Endothelial cell of umbilical vein (primary cell): ENCODE measurements at regions not wholly inside any gene's neighbourhood (a gene's known extent, or its start where the extent isn't known, plus 50 kb on each side); places are given as distances from the start of the nearest gene placed in this dataset.

ENCODE experiments used
- BruUV-seq: library from RNA; stranded (reverse); fragments of 400-500 nt; replicated peaks from 2 replicates; lab custom pipeline; 2021; lab: Mats Ljungman, UMichigan
- CTCF ChIA-PET: fragments of 300-600, 350-600 bp; sonication (Branson Sonifier 250); formaldehyde crosslinking; loops from one replicate; lab custom pipeline; 2021; ENCODE audit warnings: antibody characterized with exemption, inconsistent platforms; lab: Charles Lee
- POLR2A ChIA-PET: fragments of 300-600, 350-600 bp; sonication (Branson Sonifier 250); formaldehyde crosslinking; loops from one replicate; lab custom pipeline; 2021; ENCODE audit warnings: antibody characterized with exemption, inconsistent platforms; lab: Charles Lee
- DNase-seq: peaks from one replicate; pipeline ENCODE4 v3.0.0-alpha.2; 2011; ENCODE audit warnings: low read depth, low spot score
- FAIRE-seq: peaks from 2 replicates; lab custom pipeline; 2011; peaks lifted over from hg19 to GRCh38; lab: Jason Lieb, UNC
- H2AFZ ChIP-seq: 2 replicates; pipeline ENCODE4 v1.6.0; 2012; ENCODE audit warnings: low read depth, low read length, control low read depth, inconsistent platforms
- H3K27ac ChIP-seq: 2 replicates; pipeline ENCODE4 v1.5.1; 2011; ENCODE audit warnings: low read depth, mild to moderate bottlenecking, control low read depth, low read length, moderate library complexity; ENCODE audit not compliant: insufficient read depth
- H3K27me3 ChIP-seq, 2 experiments: 2 replicates each; pipeline versions ENCODE4 v1.6.0 to v1.6.1; 2011; ENCODE audit warnings: low read length in 2 of 2, mixed read lengths in 1 of 2; ENCODE audit not compliant: control insufficient read depth in 2 of 2, insufficient read depth in 2 of 2
- H3K36me3 ChIP-seq, 2 experiments: 2 replicates in 1 of 2; 3 replicates in 1 of 2; pipeline ENCODE4 v1.5.1; 2011; ENCODE audit warnings: low read length in 2 of 2, mild to moderate bottlenecking in 1 of 2, moderate library complexity in 1 of 2; ENCODE audit not compliant: control insufficient read depth in 2 of 2, insufficient read depth in 2 of 2; ENCODE audit errors: extremely low read depth in 1 of 2
- H3K4me1 ChIP-seq: 3 replicates; pipeline ENCODE4 v1.5.1; 2011; ENCODE audit warnings: mild to moderate bottlenecking, low read length; ENCODE audit not compliant: control insufficient read depth, insufficient read depth; ENCODE audit errors: extremely low read depth
- H3K4me2 ChIP-seq: 2 replicates; pipeline ENCODE4 v1.6.1; 2011; ENCODE audit warnings: low read length, control low read depth, mixed read lengths; ENCODE audit not compliant: insufficient read depth
- H3K4me3 ChIP-seq, 3 experiments: fragments of 200-600 bp in 1 of 3; sonication (generic), shearing (Covaris generic) in 1 of 3; replicated peaks in 1 of 3; 2 replicates each; pipeline ENCODE4 v1.5.1; 2011 to 2016; ENCODE audit warnings: control low read depth in 3 of 3, low read length in 3 of 3, mild to moderate bottlenecking in 2 of 3, inconsistent platforms in 1 of 3, low read depth in 1 of 3, moderate library complexity in 1 of 3; ENCODE audit not compliant: insufficient read depth in 1 of 3
- H3K79me2 ChIP-seq: 2 replicates; pipeline ENCODE4 v1.6.0; 2012; ENCODE audit warnings: low read length, inconsistent platforms; ENCODE audit not compliant: control insufficient read depth, insufficient read depth
- H3K9ac ChIP-seq: replicated peaks from 2 replicates; pipeline ENCODE3; 2011; ENCODE audit warnings: low read length, control low read depth; ENCODE audit not compliant: insufficient read depth; ENCODE audit errors: extremely low read depth
- H3K9me1 ChIP-seq: replicated peaks from 3 replicates; pipeline ENCODE4 v1.6.0; 2011; ENCODE audit warnings: mild to moderate bottlenecking, low read length; ENCODE audit not compliant: control insufficient read depth, insufficient read depth; ENCODE audit errors: extremely low read depth
- H3K9me3 ChIP-seq: replicated peaks from 2 replicates; pipeline ENCODE4 v1.5.1; 2012; ENCODE audit warnings: low read length, inconsistent platforms; ENCODE audit not compliant: control insufficient read depth, insufficient read depth
- H4K20me1 ChIP-seq: replicated peaks from 2 replicates; pipeline ENCODE3; 2011; ENCODE audit warnings: mild to moderate bottlenecking, low read length; ENCODE audit not compliant: control insufficient read depth, insufficient read depth; ENCODE audit errors: extremely low read depth
- CTCF ChIP-seq, 2 donors: IDR thresholded peaks; 1 replicate in 1 of 2; 2 replicates in 1 of 2; pipeline ENCODE4 v1.5.1; 2011; ENCODE audit warnings: low read length in 2 of 2, mild to moderate bottlenecking in 2 of 2, moderate library complexity in 2 of 2, control low read depth in 1 of 2, inconsistent platforms in 1 of 2, low read depth in 1 of 2; ENCODE audit not compliant: insufficient read depth in 1 of 2; ENCODE audit errors: extremely low read depth in 1 of 2
- EZH2 ChIP-seq: IDR thresholded peaks from 2 replicates; pipeline ENCODE4 v1.6.1; 2012; ENCODE audit warnings: borderline replicate concordance, low read depth, mild to moderate bottlenecking, moderate library complexity, low read length, inconsistent platforms; ENCODE audit not compliant: severe bottlenecking
- FOS ChIP-seq: IDR thresholded peaks from 2 replicates; pipeline ENCODE4 v1.6.1; 2011; ENCODE audit warnings: mild to moderate bottlenecking, low read length, moderate library complexity, borderline replicate concordance; ENCODE audit not compliant: insufficient read depth
- GATA2 ChIP-seq: IDR thresholded peaks from 2 replicates; pipeline ENCODE4 v1.7.0; 2011; ENCODE audit warnings: low read depth, mild to moderate bottlenecking, moderate library complexity, mixed read lengths, low read length; ENCODE audit not compliant: insufficient read length, insufficient read depth
- JUN ChIP-seq: IDR thresholded peaks from 2 replicates; pipeline ENCODE4 v1.6.1; 2011; ENCODE audit warnings: borderline replicate concordance, low read depth; ENCODE audit not compliant: insufficient read length, insufficient read depth
- MAX ChIP-seq: IDR thresholded peaks from 2 replicates; pipeline ENCODE4 v1.6.1; 2011; ENCODE audit not compliant: insufficient read depth, insufficient read length
- MYC ChIP-seq: IDR thresholded peaks from one replicate; pipeline ENCODE4 v1.6.1; 2011; ENCODE audit warnings: mild to moderate bottlenecking, low read depth, low read length
- POLR2A ChIP-seq: IDR thresholded peaks from 2 replicates; pipeline ENCODE4 v1.6.1; 2012; ENCODE audit warnings: low read depth, mild to moderate bottlenecking, control low read depth, low read length
- POLR2AphosphoS5 ChIP-seq: IDR thresholded peaks from 2 replicates; pipeline ENCODE4 v1.6.1; 2012; ENCODE audit warnings: low read depth, mild to moderate bottlenecking, control low read depth, low read length, moderate library complexity; ENCODE audit not compliant: insufficient read depth
- dilution Hi-C: fragments of 300-500 bp; cut with MboI; formaldehyde crosslinking; loops from one replicate; pipeline ENCODE4 v1.15.0; 2019; ENCODE audit warnings: low sequenced_read_pairs; ENCODE audit not compliant: extremely low pct_ligation_motif_present
- intact Hi-C: fragments of 100-400 bp; cut with micrococcal nuclease; formaldehyde crosslinking; loops from one replicate; pipeline ENCODE4 v1.10.0; 2022

- no peak overlapping the region for H3K9ac ChIP-seq
- CTCF ChIA-PET: no interaction called here
- H3K27ac ChIP-seq: no peak overlapping the region
- POLR2A ChIA-PET: no interaction called here
- no peaks in the 10 kb centered on the region for H3K27me3 ChIP-seq
- H3K4me2 ChIP-seq: no peak overlapping the region
- H3K4me1 ChIP-seq: no peaks in the 10 kb centered on the region
- H4K20me1 ChIP-seq: no peaks in the 10 kb centered on the region
- no peaks in the 10 kb centered on the region for H3K9me1 ChIP-seq
- FAIRE-seq: no peak
- DNase-seq: no peak
- TF ChIP-seq FOS (no peak), GATA2 (no peak), POLR2A (no peak), JUN (no peak), POLR2AphosphoS5 (no peak), MAX (no peak), MYC (no peak), EZH2 (no peak), CTCF (IDR thresholded peaks at IDR 0.05; ENCODE audit: extremely low read depth in 1 of 2, insufficient read depth in 1 of 2, low read depth in 1 of 2, low read length in 2 of 2) (no peak)
- intact Hi-C loops (no loop called here), dilution Hi-C loops (no loop called here)
- H2AFZ ChIP-seq: no peak overlapping the region
- H3K79me2 ChIP-seq: no peaks in the 10 kb centered on the region
- BruUV-seq: no TSS peak
- peaks cover 7% of the 10 kb centered on the region for H3K9me3 ChIP-seq
- no peaks in the 10 kb centered on the region for H3K36me3 ChIP-seq
- H3K4me3 ChIP-seq: no peak overlapping the region
Observed at GRCh38 chr18:78758496-78758895, 221.1 kb upstream of the SALL3 start.
